ENCODE measurements at regions not wholly inside any gene's neighbourhood (a gene's known extent, or its start where the extent isn't known, plus 50 kb on each side); places are given as distances from the start of the nearest gene placed in this dataset.

- DNase-seq (ENCODE audit: low read depth) = no peak
- no peak overlapping the region for H3K4me3 ChIP-seq (ENCODE audit: low read depth, low read length)
These were observed 93.4 kb upstream of the NXT1 start for GRCh38 chr20:23257106-23257761.

- no peak overlapping the region for H3K4me3 ChIP-seq (ENCODE audit: low read depth, low read length)
- no peak for DNase-seq (ENCODE audit: low read depth)
These were observed 94.7 kb upstream of the NXT1 start for GRCh38 chr20:23255716-23256385.

GRCh38 chr20:23255106-23255505 lies 95.5 kb upstream of the NXT1 start:
- DNase-seq (ENCODE audit: low read depth) = no peak
- H3K4me3 ChIP-seq (ENCODE audit: low read depth, low read length) = no peak overlapping the region

GRCh38 chr20:23254505-23254904 lies 96.1 kb upstream of the NXT1 start:
- H3K4me3 ChIP-seq (ENCODE audit: low read depth, low read length) = no peak overlapping the region
- DNase-seq (ENCODE audit: low read depth) = no peak

- DNase-seq (ENCODE audit: low read depth) = no peak
- H3K4me3 ChIP-seq (ENCODE audit: low read depth, low read length) = no peak overlapping the region
These were observed 96.6 kb upstream of the NXT1 start for GRCh38 chr20:23254034-23254433.

- no peak overlapping the region for H3K4me3 ChIP-seq (ENCODE audit: low read depth, low read length)
- no peak for DNase-seq (ENCODE audit: low read depth)
These were observed 97.1 kb upstream of the NXT1 start for GRCh38 chr20:23253524-23253923.

GRCh38 chr20:23251779-23252178 lies 98.8 kb upstream of the NXT1 start:
- no peak for DNase-seq (ENCODE audit: low read depth)
- H3K4me3 ChIP-seq (ENCODE audit: low read depth, low read length) = no peak overlapping the region

- no peak for DNase-seq (ENCODE audit: low read depth)
These were observed 101.0 kb upstream of the NXT1 start for GRCh38 chr20:23249541-23249940.

GRCh38 chr20:23248461-23248882 lies 102.1 kb upstream of the NXT1 start:
- H3K4me3 ChIP-seq (ENCODE audit: low read depth, low read length) = no peak overlapping the region
- no peak for DNase-seq (ENCODE audit: low read depth)

More at GRCh38 chr20:23249541-23249940, 101.0 kb upstream of the NXT1 start:
- H3K4me3 ChIP-seq (ENCODE audit: low read depth, low read length) = no peak overlapping the region

- DNase-seq (ENCODE audit: low read depth) = no peak
These were observed 103.6 kb upstream of the NXT1 start for GRCh38 chr20:23246717-23247664.

GRCh38 chr20:23245553-23246181 lies 104.9 kb upstream of the NXT1 start:
- DNase-seq (ENCODE audit: low read depth) = no peak
- no peak overlapping the region for H3K4me3 ChIP-seq (ENCODE audit: low read depth, low read length)

More at GRCh38 chr20:23246717-23247664, 103.6 kb upstream of the NXT1 start:
- H3K4me3 ChIP-seq (ENCODE audit: low read depth, low read length) = no peak overlapping the region

- DNase-seq (ENCODE audit: low read depth) = no peak
- no peak overlapping the region for H3K4me3 ChIP-seq (ENCODE audit: low read depth, low read length)
These were observed 105.6 kb upstream of the NXT1 start for GRCh38 chr20:23244916-23245552.

- no peak overlapping the region for H3K4me3 ChIP-seq (ENCODE audit: low read depth, low read length)
- DNase-seq (ENCODE audit: low read depth) = no peak
These were observed 106.3 kb upstream of the NXT1 start for GRCh38 chr20:23244156-23244915.

GRCh38 chr20:23243791-23244155 lies 106.8 kb upstream of the NXT1 start:
- DNase-seq (ENCODE audit: low read depth) = no peak
- H3K4me3 ChIP-seq (ENCODE audit: low read depth, low read length) = no peak overlapping the region

GRCh38 chr20:23242556-23243180 lies 107.9 kb upstream of the NXT1 start:
- DNase-seq (ENCODE audit: low read depth) = no peak
- H3K4me3 ChIP-seq (ENCODE audit: low read depth, low read length) = no peak overlapping the region

- no peak for DNase-seq (ENCODE audit: low read depth)
- H3K4me3 ChIP-seq (ENCODE audit: low read depth, low read length) = no peak overlapping the region
These were observed 108.5 kb upstream of the NXT1 start for GRCh38 chr20:23242104-23242503.

- DNase-seq (ENCODE audit: low read depth) = no peak
- no peak overlapping the region for H3K4me3 ChIP-seq (ENCODE audit: low read depth, low read length)
These were observed 109.2 kb upstream of the NXT1 start for GRCh38 chr20:23241416-23241815.

GRCh38 chr20:23240519-23240918 lies 110.1 kb upstream of the NXT1 start:
- no peak overlapping the region for H3K4me3 ChIP-seq (ENCODE audit: low read depth, low read length)
- DNase-seq (ENCODE audit: low read depth) = no peak
